GM12891 (cell line): ENCODE measurements at regions not wholly inside any gene's neighbourhood (a gene's known extent, or its start where the extent isn't known, plus 50 kb on each side); places are given as distances from the start of the nearest gene placed in this dataset.

Experiments
- DNase-seq: peaks from one replicate; pipeline ENCODE4 v3.0.0; 2011; ENCODE audit warnings: low spot score; ENCODE audit not compliant: insufficient read length
- FAIRE-seq: peaks from 2 replicates; lab custom pipeline; 2011; peaks lifted over from hg19 to GRCh38; lab: Jason Lieb, UNC
- PAX5 ChIP-seq: IDR thresholded peaks from 2 replicates; pipeline ENCODE4 v1.6.1; 2011; ENCODE audit warnings: low read length, moderate library complexity, mild to moderate bottlenecking; ENCODE audit not compliant: insufficient read depth, severe bottlenecking
- POLR2A ChIP-seq: IDR thresholded peaks from 2 replicates; pipeline ENCODE4 v1.6.1; 2011; ENCODE audit warnings: low read depth, low read length, control low read depth
- POLR2AphosphoS5 ChIP-seq: IDR thresholded peaks from 2 replicates; pipeline ENCODE4 v1.6.1; 2011; ENCODE audit warnings: low read depth, low read length, control low read depth
- POU2F2 ChIP-seq: IDR thresholded peaks from 2 replicates; pipeline ENCODE4 v1.6.1; 2011; ENCODE audit warnings: low read depth, mild to moderate bottlenecking, control low read depth, low read length, moderate library complexity
- SPI1 ChIP-seq: IDR thresholded peaks from 2 replicates; pipeline ENCODE4 v1.6.1; 2011; ENCODE audit warnings: low read depth, low read length, control low read depth
- TAF1 ChIP-seq: IDR thresholded peaks from 2 replicates; pipeline ENCODE4 v1.6.1; 2011; ENCODE audit warnings: low read depth, low read length, control low read depth

DNA sequence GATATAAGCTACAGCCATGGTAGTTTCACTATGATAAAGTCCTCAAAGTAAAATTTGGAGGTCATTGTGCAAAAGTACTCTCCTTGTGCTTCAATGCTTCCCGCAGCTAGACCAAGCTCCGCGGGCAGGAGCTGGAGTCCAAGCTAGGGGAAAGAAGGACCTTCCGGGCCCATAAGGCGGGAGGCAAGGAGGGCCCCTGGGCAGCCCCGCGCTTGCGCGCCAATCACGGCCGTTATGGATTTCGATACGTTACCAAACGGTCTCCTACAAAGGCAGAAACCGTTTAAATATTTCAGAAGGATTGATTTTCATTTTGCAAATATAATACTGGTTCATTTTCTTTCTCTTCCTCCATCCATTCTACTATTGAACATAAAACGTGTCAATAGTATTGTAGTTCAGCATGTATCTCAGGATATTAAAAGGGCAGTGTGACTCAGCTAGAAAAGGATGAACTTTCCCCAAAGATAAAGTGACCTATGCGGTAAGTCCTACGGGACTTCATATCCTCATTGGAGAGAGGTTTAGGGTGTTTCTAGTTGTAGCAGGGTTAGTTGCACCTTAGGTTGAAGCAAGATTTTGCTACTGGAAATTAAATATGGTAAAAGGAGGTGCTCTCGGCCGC, 128.0 kb downstream of the KIF20B start:
- no peak for DNase-seq
- FAIRE-seq, result no peak
- TF ChIP-seq POLR2A, result no peak
- no peak for TF ChIP-seq TAF1
- TF ChIP-seq PAX5, result no peak

DNA sequence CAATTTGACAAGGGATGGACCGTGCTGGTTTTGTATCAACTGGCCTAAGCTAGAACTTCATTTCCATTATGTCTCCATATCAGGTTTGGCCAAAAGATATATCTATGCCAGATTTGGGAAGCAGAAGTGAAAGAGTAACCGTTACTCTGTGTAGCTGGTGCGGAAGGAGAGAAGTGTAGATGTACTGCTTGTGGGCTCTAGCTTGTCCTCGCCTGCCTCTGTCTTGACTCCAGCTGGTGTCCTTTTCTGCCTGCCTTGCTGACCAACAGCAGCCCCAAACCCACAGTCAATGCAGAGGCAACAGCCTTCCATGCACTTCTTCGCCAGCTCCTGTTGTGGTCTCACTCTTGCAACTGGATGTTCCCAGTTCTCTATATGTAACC, 128.5 kb downstream of the KIF20B start:
- TF ChIP-seq SPI1 (peak; percentile 71), PAX5 (no peak), POLR2AphosphoS5 (no peak), TAF1 (no peak), POU2F2 (no peak), POLR2A (no peak)
- DNase-seq (no peak), FAIRE-seq (peak; percentile 57)

DNA sequence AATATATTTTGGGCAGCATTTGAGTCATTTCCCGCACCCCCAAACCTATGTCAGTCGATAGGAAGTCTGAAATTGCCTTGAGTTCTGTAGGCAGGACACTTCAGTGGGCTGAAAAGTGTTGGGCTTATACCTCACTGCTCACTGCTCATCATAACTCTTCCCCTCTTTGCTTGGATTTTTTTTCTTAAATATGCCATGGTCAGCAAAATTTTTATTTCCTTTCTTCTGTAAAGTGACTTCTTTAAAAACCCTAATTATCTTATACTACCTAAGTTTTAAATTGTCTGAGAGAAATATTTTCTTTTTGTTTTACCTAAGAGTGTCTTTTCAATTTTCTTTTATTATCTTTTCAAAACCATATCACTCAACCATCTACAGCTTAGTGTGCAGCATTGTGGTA, 129.2 kb downstream of the KIF20B start:
- TF ChIP-seq POLR2A (no peak), PAX5 (no peak)
- DNase-seq (no peak), FAIRE-seq (no peak)

DNA sequence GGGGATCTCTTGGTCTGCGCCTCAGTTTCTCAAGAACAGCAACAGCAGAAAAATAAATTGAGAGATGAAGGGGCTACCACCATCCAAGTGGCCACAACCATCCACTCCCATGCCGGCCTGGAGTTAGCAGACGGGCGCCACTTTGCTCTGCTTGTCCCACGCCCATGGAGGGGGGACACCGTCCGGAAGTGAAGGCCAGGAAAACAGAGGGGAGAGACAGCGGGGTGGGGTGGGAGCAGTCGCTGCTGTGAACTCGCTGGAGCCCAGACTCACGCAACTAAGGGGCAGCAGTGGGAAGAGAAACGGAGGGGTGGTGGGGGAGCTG, 135.4 kb downstream of the KIF20B start:
- no peak for FAIRE-seq
- TF ChIP-seq SPI1 (no peak), PAX5 (no peak), TAF1 (no peak), POLR2A (no peak), POLR2AphosphoS5 (no peak)
- DNase-seq, result no peak

DNA sequence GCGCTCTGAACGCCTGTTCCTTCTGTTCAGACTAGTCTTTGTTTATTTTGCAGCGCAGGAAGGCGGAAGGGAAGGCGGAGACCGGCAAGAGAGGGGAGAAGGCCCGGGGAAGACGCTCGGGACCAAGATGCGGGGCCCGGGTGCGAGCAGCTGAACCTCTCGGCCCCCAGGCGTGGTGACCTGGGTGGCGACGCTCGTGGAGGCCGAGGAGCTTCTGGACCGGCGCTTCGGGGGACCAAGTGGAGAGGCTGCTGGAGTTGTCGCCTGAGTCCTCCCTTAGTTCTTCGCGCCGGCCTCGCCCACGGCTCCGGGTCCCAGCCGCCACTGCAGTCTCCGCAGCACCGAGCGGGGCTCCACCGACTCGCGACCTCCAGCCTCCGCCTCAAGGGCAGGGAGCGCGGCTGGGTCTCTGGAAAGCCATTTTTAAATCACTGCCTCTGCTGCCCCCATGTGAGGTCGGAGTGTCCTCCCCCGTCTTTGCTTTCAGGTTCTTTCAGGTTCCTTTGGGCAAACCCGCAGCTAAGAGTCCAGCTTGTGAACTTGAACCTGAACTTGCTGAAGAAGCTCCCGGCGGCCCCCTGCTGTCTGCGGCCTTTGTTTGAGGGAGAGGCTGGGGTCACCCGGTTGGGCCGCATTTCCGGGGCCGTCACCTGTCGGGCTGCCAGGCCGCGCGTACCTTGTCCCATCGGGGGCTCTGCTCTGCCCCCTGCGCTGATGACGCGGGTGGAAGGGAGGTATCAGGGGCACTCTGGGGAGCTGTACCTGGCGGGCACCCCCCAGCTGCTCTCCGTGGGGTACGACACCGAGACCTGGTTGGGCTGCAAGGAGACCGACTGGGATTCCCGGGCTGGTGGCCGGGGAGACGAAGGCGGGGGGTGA, 136.0 kb downstream of the KIF20B start:
- TF ChIP-seq POLR2AphosphoS5 (no peak), PAX5 (no peak), SPI1 (no peak), POLR2A (no peak), POU2F2 (no peak), TAF1 (no peak; the same call in 1 of the 2 replicates)
- peak; percentile 55 for FAIRE-seq

DNA sequence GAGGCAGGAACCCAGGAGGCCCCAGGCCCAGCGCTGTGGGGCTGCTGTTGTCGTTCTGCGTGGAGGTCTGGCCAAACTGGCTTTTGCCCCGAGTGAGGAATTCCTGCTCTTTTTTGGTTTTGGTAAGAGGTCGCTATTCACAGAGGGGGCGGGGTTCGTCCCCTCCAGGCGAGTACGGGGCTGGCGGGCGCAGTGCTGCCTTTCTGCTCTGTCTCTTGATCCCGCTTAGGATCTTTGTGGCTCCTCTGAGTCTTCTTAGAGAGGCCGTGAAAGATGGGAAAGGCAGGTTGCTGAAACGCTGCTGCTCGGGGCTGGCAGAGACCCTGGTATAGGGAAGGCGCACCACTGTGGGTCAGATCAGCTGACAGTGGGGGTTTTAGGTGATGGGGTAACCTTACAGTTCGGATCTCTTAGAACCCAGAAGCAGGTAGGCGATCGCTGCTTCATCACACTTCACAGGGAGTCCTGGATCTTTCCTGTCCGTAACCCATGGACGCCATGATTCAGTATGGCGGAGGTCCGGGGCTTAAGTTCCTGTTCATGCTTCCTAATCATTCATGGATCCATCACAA, 136.7 kb downstream of the KIF20B start:
- TF ChIP-seq POLR2AphosphoS5 (no peak), POLR2A (no peak), PAX5 (no peak), SPI1 (no peak), POU2F2 (no peak), TAF1 (no peak)
- DNase-seq (no peak), FAIRE-seq (no peak)

More for the DNA sequence above, 136.0 kb downstream of the KIF20B start:
- peak; percentile 38 for DNase-seq

DNA sequence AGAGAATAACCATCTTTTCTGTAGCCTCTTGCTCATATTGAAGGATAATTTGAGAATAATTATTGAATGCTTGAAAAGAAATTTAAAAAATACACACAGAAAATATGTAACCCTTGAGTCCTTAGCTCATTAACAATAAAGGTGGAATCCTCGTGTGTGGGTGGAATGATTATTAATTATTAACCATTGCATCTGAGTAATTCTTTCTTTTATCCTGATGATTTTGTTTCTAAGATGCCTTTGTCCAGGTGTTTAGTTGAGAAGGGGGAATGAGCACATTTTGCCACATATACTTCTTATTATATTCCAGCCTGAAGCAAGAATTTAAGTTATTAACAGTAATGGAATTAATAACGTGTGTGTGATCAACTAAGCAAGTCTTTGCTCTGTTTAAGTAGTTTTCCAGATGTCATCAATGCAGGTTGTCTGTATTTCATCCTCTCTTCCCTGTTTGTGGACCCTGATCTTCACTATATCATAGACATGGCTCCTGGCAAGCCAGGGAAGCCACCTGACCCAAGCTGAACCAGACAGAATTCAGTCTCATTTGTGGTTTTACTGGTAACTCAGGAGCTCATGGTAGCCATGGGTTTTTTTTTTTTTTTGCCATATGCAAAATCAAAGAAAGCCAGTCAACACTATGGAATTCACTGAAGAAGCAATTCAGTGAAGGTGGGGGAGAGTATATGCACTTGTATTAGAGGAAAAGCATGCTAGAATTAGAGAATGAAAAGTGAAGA, 144.3 kb downstream of the KIF20B start:
- no peak for TF ChIP-seq POLR2AphosphoS5
- TF ChIP-seq POLR2A, result no peak
- TF ChIP-seq POU2F2, result no peak
- TF ChIP-seq PAX5, result no peak
- no peak for TF ChIP-seq SPI1
- TF ChIP-seq TAF1, result no peak
- FAIRE-seq, result no peak
- no peak for DNase-seq

DNA sequence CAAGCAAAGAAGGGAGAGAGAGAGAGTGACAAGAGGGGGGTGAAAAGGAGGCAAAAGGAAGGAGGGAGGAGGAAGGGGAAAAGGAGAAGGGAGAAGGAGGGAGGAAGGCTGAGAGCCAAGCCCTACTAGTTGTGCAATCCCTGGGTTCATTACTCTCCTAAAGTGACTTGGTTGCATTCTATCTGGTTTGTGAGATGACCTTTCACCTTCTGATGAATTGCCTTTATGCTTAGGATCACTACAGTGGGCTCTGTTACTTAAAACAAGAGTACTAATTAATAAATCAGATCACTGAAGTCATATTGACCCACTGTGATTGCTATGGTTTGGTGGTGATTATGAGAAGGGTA, 144.9 kb downstream of the KIF20B start:
- no peak for DNase-seq
- FAIRE-seq, result no peak
- no peak for TF ChIP-seq POU2F2
- TF ChIP-seq POLR2AphosphoS5, result no peak
- TF ChIP-seq PAX5, result no peak
- no peak for TF ChIP-seq TAF1
- TF ChIP-seq SPI1, result no peak
- TF ChIP-seq POLR2A, result no peak

DNA sequence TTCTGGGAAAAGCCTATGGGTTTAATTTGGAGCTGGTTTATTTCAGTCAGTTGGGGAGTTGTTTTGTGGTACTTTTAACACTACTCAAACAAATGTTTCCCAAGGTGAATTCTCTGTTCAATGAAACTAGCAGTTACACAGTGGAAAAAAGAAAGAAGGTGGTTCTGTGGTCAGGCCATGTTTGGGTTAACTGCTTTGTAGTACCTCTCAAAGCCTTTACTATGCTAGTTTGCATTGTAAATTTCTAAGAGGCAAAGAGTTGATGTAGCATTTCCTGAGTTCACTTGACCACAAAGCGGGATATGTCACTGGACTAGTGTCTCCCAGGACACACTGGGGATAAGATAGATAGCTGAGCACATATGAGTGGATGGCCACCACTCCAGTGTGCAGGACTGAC, 145.4 kb downstream of the KIF20B start:
- no peak for TF ChIP-seq SPI1
- TF ChIP-seq TAF1, result no peak
- no peak for TF ChIP-seq POU2F2
- TF ChIP-seq POLR2A, result no peak
- TF ChIP-seq POLR2AphosphoS5, result no peak
- TF ChIP-seq PAX5, result no peak
- no peak for DNase-seq
- FAIRE-seq, result no peak

DNA sequence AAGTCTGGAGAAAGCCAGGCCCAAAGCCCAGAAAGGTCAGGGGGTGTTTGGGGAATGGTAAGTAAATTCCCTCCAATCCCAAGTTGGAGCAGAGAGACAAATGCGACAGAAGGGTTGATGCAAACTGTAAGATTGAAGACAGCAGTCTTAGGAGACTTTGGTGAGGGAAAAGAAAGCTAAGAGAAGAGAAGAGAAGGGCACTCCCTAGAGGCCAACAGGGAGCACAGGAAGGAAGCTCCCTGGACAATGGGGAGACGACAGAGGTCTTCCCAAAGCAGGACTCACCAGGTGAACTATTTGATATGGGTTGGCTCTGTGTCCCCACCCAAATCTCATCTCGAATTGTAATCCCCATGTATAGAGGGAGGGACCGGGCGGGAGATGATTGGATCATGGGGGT, 151.5 kb downstream of the KIF20B start:
- FAIRE-seq, result no peak
- TF ChIP-seq POLR2AphosphoS5 (no peak), TAF1 (no peak), PAX5 (no peak), SPI1 (no peak), POU2F2 (no peak), POLR2A (no peak)
- no peak for DNase-seq
